ENCODE measurements at regions not wholly inside any gene's neighbourhood (a gene's known extent, or its start where the extent isn't known, plus 50 kb on each side); places are given as distances from the start of the nearest gene placed in this dataset.

GRCh38 chr9:75612754-75613153 lies 277.7 kb upstream of the PCSK5 start:
- 60% methylated on average over 1 of the region's 3 CpGs; no CpG with 5 or more reads in 1 of the 2 experiments for WGBS, 2 experiments (ENCODE audit: extremely low coverage in 2 of 2, insufficient read length in 1 of 2)

More at GRCh38 chr9:75612754-75613153, 277.7 kb upstream of the PCSK5 start:
- Histone ChIP-seq H3K23ac (ENCODE audit: low read depth, low read length) (no peak overlapping the region), H3K4me3 (ENCODE audit: insufficient read depth, low read depth, low read length) (no peak overlapping the region), H3K36me3 (ENCODE audit: control insufficient read depth, insufficient read depth, low read length) (no peaks in the 10 kb centered on the region), H2AK9ac (replicated peaks; ENCODE audit: low read depth, low read length, poor library complexity) (no peak overlapping the region), H2BK120ac (ENCODE audit: low read depth, low read length) (no peak overlapping the region), H3K27ac (ENCODE audit: insufficient read depth, low read length) (no peak overlapping the region), H2BK20ac (ENCODE audit: low read depth, low read length) (no peak overlapping the region), H2AK5ac (ENCODE audit: low read depth, low read length) (no peak overlapping the region), H3K9ac (ENCODE audit: low read depth, low read length) (no peak overlapping the region), H3K56ac (ENCODE audit: extremely low read depth, insufficient read depth, low read length) (no peak overlapping the region), H3K27me3 (ENCODE audit: control insufficient read depth, insufficient read depth, low read length) (no peaks in the 10 kb centered on the region), H3K9me1 (ENCODE audit: insufficient read depth, low read length) (no peaks in the 10 kb centered on the region), H4K5ac (ENCODE audit: low read depth, low read length) (no peak overlapping the region), H3K79me1 (ENCODE audit: low read depth in 1 of 2, low read length in 2 of 2) (no peaks in the 10 kb centered on the region), H4K91ac (ENCODE audit: insufficient read depth, low read depth, low read length) (no peak overlapping the region), H3K4me1 (ENCODE audit: control insufficient read depth, insufficient read depth, low read length) (no peaks in the 10 kb centered on the region), H4K8ac (ENCODE audit: low read depth in 2 of 2, low read length in 2 of 2) (no peak overlapping the region), H2BK5ac (ENCODE audit: low read depth, low read length, poor library complexity, severe bottlenecking) (no peak overlapping the region), H4K20me1 (ENCODE audit: insufficient read depth, low read length) (no peaks in the 10 kb centered on the region), H3K4ac (ENCODE audit: low read depth, low read length) (no peak overlapping the region), H3K9me3 (ENCODE audit: control insufficient read depth, insufficient read depth, low read length) (peaks cover 6% of the 10 kb centered on the region; the same call in 1 of the 2 replicates), H3K4me2 (ENCODE audit: low read depth, low read length) (no peak overlapping the region), H3K14ac (replicated peaks; ENCODE audit: low read depth, low read length) (no peak overlapping the region), H2AFZ (replicated peaks; ENCODE audit: low read length, poor library complexity) (no peak overlapping the region), H3K18ac (ENCODE audit: low read depth, low read length) (no peak overlapping the region), H2BK15ac (ENCODE audit: low read depth, low read length) (no peak overlapping the region)
- POLR2A ChIA-PET (ENCODE audit: unreplicated experiment) = no interaction called here
- BruUV-seq (replicated peaks) = no TSS peak
- intact Hi-C loops (cut with micrococcal nuclease) = no loop called here
- in situ Hi-C loops (cut with MboI; ENCODE audit: low sequenced_read_pairs) = no loop called here
- ATAC-seq (ENCODE audit: low read depth) (no peak), DNase-seq (no peak)
- dilution Hi-C loops (cut with HindIII; ENCODE audit: low sequenced_read_pairs, unreplicated experiment) = no loop called here
- CTCF ChIA-PET = interaction anchor here (0.7 kb wide), 1 partner anchor 823 kb away, joined by 3 read pairs; no protein-coding TSS in a partner anchor
- TF ChIP-seq, protein P1, sequence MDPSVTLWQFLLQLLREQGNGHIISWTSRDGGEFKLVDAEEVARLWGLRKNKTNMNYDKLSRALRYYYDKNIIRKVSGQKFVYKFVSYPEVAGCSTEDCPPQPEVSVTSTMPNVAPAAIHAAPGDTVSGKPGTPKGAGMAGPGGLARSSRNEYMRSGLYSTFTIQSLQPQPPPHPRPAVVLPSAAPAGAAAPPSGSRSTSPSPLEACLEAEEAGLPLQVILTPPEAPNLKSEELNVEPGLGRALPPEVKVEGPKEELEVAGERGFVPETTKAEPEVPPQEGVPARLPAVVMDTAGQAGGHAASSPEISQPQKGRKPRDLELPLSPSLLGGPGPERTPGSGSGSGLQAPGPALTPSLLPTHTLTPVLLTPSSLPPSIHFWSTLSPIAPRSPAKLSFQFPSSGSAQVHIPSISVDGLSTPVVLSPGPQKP (IDR thresholded peaks at IDR 0.05; ENCODE audit: borderline replicate concordance, low read depth, low read length) = no peak
- TF ChIP-seq SMC3 (IDR thresholded peaks at IDR 0.05; ENCODE audit: low read depth, low read length) (no peak), BHLHE40 (IDR thresholded peaks at IDR 0.05; ENCODE audit: low read depth, low read length) (no peak), CEBPB (IDR thresholded peaks at IDR 0.05; ENCODE audit: low read depth, low read length) (no peak), MAFK (IDR thresholded peaks at IDR 0.05; ENCODE audit: low read depth, low read length) (no peak), POLR2A (IDR thresholded peaks at IDR 0.05; ENCODE audit: low read depth, low read length) (no peak), RAD21 (IDR thresholded peaks at IDR 0.05; ENCODE audit: low read length) (no peak), FOS (IDR thresholded peaks at IDR 0.05; ENCODE audit: low read depth, low read length) (no peak), MXI1 (IDR thresholded peaks at IDR 0.05; ENCODE audit: borderline replicate concordance, low read depth, low read length) (no peak), RCOR1 (IDR thresholded peaks at IDR 0.05; ENCODE audit: insufficient replicate concordance, low read length) (no peak), CHD1 (IDR thresholded peaks at IDR 0.05; ENCODE audit: low read depth, low read length) (no peak), MAZ (IDR thresholded peaks at IDR 0.05; ENCODE audit: borderline replicate concordance, low read depth, low read length) (no peak), NFE2L2 (IDR thresholded peaks at IDR 0.05; ENCODE audit: low read depth, low read length) (no peak), RFX5 (IDR thresholded peaks at IDR 0.05; ENCODE audit: low read depth, low read length) (no peak)
- TF ChIP-seq, protein P2, sequence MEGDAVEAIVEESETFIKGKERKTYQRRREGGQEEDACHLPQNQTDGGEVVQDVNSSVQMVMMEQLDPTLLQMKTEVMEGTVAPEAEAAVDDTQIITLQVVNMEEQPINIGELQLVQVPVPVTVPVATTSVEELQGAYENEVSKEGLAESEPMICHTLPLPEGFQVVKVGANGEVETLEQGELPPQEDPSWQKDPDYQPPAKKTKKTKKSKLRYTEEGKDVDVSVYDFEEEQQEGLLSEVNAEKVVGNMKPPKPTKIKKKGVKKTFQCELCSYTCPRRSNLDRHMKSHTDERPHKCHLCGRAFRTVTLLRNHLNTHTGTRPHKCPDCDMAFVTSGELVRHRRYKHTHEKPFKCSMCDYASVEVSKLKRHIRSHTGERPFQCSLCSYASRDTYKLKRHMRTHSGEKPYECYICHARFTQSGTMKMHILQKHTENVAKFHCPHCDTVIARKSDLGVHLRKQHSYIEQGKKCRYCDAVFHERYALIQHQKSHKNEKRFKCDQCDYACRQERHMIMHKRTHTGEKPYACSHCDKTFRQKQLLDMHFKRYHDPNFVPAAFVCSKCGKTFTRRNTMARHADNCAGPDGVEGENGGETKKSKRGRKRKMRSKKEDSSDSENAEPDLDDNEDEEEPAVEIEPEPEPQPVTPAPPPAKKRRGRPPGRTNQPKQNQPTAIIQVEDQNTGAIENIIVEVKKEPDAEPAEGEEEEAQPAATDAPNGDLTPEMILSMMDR (conservative IDR thresholded peaks at IDR 0.05; ENCODE audit: low read depth, low read length) = no peak
